D721Med (cell line): ENCODE measurements at regions not wholly inside any gene's neighbourhood (a gene's known extent, or its start where the extent isn't known, plus 50 kb on each side); places are given as distances from the start of the nearest gene placed in this dataset.

Experiments
- DNase-seq: peaks from one replicate; pipeline ENCODE4 v3.0.0; 2011; ENCODE audit warnings: low spot score; ENCODE audit not compliant: insufficient read length
- FAIRE-seq: peaks from 2 replicates; lab custom pipeline; 2011; peaks lifted over from hg19 to GRCh38; lab: Jason Lieb, UNC
- CTCF ChIP-seq: IDR thresholded peaks from 2 replicates; pipeline ENCODE4 v1.5.1; 2012; ENCODE audit warnings: mild to moderate bottlenecking, control low read depth; ENCODE audit not compliant: insufficient read depth; ENCODE audit errors: missing control alignments

GRCh38 chr2:134153294-134153880 is 100.5 kb upstream of the MGAT5 start:
- peak; percentile 43 for DNase-seq
- TF ChIP-seq CTCF, result no peak
- peak; percentile 77 for FAIRE-seq

GRCh38 chr2:134154246-134154645 is 99.6 kb upstream of the MGAT5 start:
- DNase-seq (no peak), FAIRE-seq (no peak)
- TF ChIP-seq CTCF, result no peak

- DNase-seq (no peak), FAIRE-seq (no peak)
- TF ChIP-seq CTCF, result no peak
Measured at GRCh38 chr2:134155134-134155533, 98.7 kb upstream of the MGAT5 start.

- no peak for DNase-seq
- no peak for TF ChIP-seq CTCF
- no peak for FAIRE-seq
Measured at GRCh38 chr2:134158295-134158694, 95.6 kb upstream of the MGAT5 start.

- no peak for TF ChIP-seq CTCF
- DNase-seq (no peak), FAIRE-seq (no peak)
Measured at GRCh38 chr2:134161170-134161547, 92.7 kb upstream of the MGAT5 start.

- no peak for TF ChIP-seq CTCF
- DNase-seq (no peak), FAIRE-seq (no peak)
Measured at GRCh38 chr2:134163336-134163735, 90.5 kb upstream of the MGAT5 start.

GRCh38 chr2:134164306-134164705 is 89.6 kb upstream of the MGAT5 start:
- TF ChIP-seq CTCF, result no peak
- FAIRE-seq, result no peak

More at GRCh38 chr2:134164306-134164705, 89.6 kb upstream of the MGAT5 start:
- no peak for DNase-seq
